ENCODE measurements at regions not wholly inside any gene's neighbourhood (a gene's known extent, or its start where the extent isn't known, plus 50 kb on each side); places are given as distances from the start of the nearest gene placed in this dataset.

DNA sequence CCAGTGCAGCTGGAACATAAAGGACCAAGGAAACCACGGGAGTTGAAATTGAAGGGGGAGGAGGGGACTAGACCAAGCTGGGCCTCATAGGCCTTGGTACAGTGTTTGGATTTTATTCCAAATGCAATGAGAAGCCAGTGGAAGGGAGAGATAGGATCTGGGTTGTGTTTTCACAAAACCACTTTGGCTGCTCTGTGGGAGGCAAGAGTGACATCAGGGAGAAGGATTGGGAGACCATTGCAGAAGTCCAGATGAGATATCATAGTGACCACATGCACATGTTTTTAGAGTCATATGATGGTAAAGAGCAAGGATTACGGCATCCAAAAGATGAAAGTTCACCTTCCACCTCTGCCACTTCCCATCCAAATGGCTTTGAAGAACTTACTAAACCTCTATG is 210.2 kb downstream of the PAX3 start:
- H3K27ac ChIP-seq = peak overlapping the region; percentile 69
- no peak for TF ChIP-seq CTCF (conservative IDR thresholded peaks at IDR 0.05)

- peak overlapping the region; percentile 69 for H3K27ac ChIP-seq
- no peak for TF ChIP-seq CTCF (conservative IDR thresholded peaks at IDR 0.05)
These were observed 210.8 kb downstream of the PAX3 start for GRCh38 chr2:222087998-222088397.

DNA sequence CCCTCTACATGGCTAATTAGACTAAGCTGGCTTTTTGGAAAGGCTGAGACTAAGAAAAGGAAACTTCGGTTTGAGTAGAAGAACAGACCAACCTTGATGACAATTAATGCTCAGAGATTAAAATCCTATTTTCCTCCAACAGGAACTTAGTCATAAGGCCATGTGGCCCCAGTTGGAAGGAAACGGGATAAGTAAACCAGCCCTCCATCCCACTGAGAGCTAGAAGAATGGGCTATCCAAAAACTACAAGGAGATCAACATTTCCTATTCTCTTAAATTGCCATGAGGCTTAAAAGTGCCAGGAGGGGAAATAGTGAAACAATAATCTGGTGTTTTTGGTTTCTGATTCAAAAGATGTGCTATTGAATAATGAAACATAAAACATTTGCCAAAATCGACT is 216.6 kb downstream of the PAX3 start:
- TF ChIP-seq CTCF (conservative IDR thresholded peaks at IDR 0.05) = no peak
- H3K27ac ChIP-seq = no peak overlapping the region

GRCh38 chr2:222080141-222080540 is 218.7 kb downstream of the PAX3 start:
- TF ChIP-seq CTCF (conservative IDR thresholded peaks at IDR 0.05) = no peak
- no peak overlapping the region for H3K27ac ChIP-seq

- no peak overlapping the region for H3K27ac ChIP-seq
- TF ChIP-seq CTCF (conservative IDR thresholded peaks at IDR 0.05) = no peak
These were observed 221.7 kb downstream of the PAX3 start for GRCh38 chr2:222076973-222077690.

GRCh38 chr2:222074674-222075073 is 224.1 kb downstream of the PAX3 start:
- TF ChIP-seq CTCF (conservative IDR thresholded peaks at IDR 0.05) = no peak

DNA sequence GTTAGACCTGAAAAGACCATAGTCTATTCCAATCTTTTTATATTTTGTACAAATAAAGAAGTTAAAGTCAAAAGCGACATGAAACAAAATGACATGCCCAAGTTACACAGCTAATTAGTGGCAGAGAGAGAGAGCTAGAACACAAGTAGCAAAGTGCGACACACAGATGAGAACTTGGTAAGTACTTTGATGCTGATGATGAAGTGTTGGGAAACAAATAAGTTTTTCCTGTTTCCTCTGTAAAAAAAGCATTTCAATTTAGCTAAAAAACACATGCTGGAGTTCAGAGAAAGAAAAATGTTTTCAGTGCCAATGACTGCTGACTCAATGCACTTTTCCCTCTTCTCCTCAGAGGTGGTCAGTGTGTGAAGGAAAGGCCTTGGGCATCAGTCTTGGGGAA is 226.9 kb downstream of the PAX3 start:
- TF ChIP-seq CTCF (conservative IDR thresholded peaks at IDR 0.05) = no peak
- H3K27ac ChIP-seq = no peak overlapping the region

More at GRCh38 chr2:222074674-222075073, 224.1 kb downstream of the PAX3 start:
- no peak overlapping the region for H3K27ac ChIP-seq
